Thyroid gland (tissue), 4 donors: ENCODE measurements at regions not wholly inside any gene's neighbourhood (a gene's known extent, or its start where the extent isn't known, plus 50 kb on each side); places are given as distances from the start of the nearest gene placed in this dataset.

ENCODE experiments used
- CTCF ChIP-seq, 6 experiments: fragments of 200-600 bp in 3 of 6; fragments of 450-650 bp in 3 of 6; sonication (generic) in 3 of 6; IDR thresholded peaks; one replicate each; pipeline ENCODE4 v1.5.1; 2016 to 2019; ENCODE audit warnings: antibody characterized with exemption in 6 of 6, mild to moderate bottlenecking in 2 of 6, inconsistent platforms in 1 of 6, moderate library complexity in 1 of 6
- POLR2A ChIP-seq, 2 donors: fragments of 450-650 bp; IDR thresholded peaks; one replicate each; pipeline ENCODE4 v1.6.1; 2017; ENCODE audit warnings: antibody characterized with exemption in 2 of 2, mild to moderate bottlenecking in 2 of 2, moderate library complexity in 1 of 2

- no peak for TF ChIP-seq CTCF (IDR thresholded peaks at IDR 0.05)
- no peak for TF ChIP-seq POLR2A (IDR thresholded peaks at IDR 0.05)
These were observed 381.3 kb downstream of the DMRT2 start for GRCh38 chr9:1431461-1431860.
